Dermis microvascular lymphatic vessel endothelial cell (primary cell): ENCODE measurements at regions not wholly inside any gene's neighbourhood (a gene's known extent, or its start where the extent isn't known, plus 50 kb on each side); places are given as distances from the start of the nearest gene placed in this dataset.

Source experiments
- DNase-seq, 2 donors: peaks; one replicate each; pipeline versions ENCODE4 v3.0.0 to v3.0.0-alpha.2; 2010; ENCODE audit warnings: low read depth in 2 of 2

- no peak for DNase-seq
These were observed 458.9 kb downstream of the CNTN6 start for GRCh38 chr3:1551741-1552140.

GRCh38 chr3:1552831-1553230, 460.0 kb downstream of the CNTN6 start:
- no peak for DNase-seq

- DNase-seq, result no peak
These were observed 468.6 kb downstream of the CNTN6 start for GRCh38 chr3:1561427-1561826.

GRCh38 chr3:1571736-1572135, 478.9 kb downstream of the CNTN6 start:
- no peak for DNase-seq

- DNase-seq, result no peak
These were observed 483.2 kb downstream of the CNTN6 start for GRCh38 chr3:1576047-1576446.

GRCh38 chr3:1578124-1578806, 485.4 kb downstream of the CNTN6 start:
- no peak for DNase-seq

- DNase-seq, result no peak
These were observed 490.2 kb downstream of the CNTN6 start for GRCh38 chr3:1583044-1583443.

GRCh38 chr3:1587426-1587825, 494.6 kb downstream of the CNTN6 start:
- DNase-seq, result no peak

- no peak for DNase-seq
These were observed 498.7 kb downstream of the CNTN6 start for GRCh38 chr3:1591327-1592028.

- no peak for DNase-seq
These were observed 502.1 kb downstream of the CNTN6 start for GRCh38 chr3:1594940-1595339.

- no peak for DNase-seq
These were observed 498.5 kb upstream of the CNTN4 start for GRCh38 chr3:1600206-1600605.

GRCh38 chr3:1600700-1601418, 497.8 kb upstream of the CNTN4 start:
- no peak for DNase-seq

- no peak for DNase-seq
These were observed 489.2 kb upstream of the CNTN4 start for GRCh38 chr3:1609416-1609815.

- DNase-seq, result no peak
These were observed 486.8 kb upstream of the CNTN4 start for GRCh38 chr3:1611824-1612223.

GRCh38 chr3:1613962-1614361, 484.7 kb upstream of the CNTN4 start:
- DNase-seq, result no peak

- DNase-seq, result no peak
These were observed 481.9 kb upstream of the CNTN4 start for GRCh38 chr3:1616744-1617143.

GRCh38 chr3:1623896-1624295, 474.8 kb upstream of the CNTN4 start:
- DNase-seq, result no peak

GRCh38 chr3:1632128-1632527, 466.5 kb upstream of the CNTN4 start:
- DNase-seq, result no peak

- no peak for DNase-seq
These were observed 436.8 kb upstream of the CNTN4 start for GRCh38 chr3:1661839-1662238.

GRCh38 chr3:1664266-1664665, 434.4 kb upstream of the CNTN4 start:
- no peak for DNase-seq

GRCh38 chr3:1666865-1667264, 431.8 kb upstream of the CNTN4 start:
- no peak for DNase-seq

- DNase-seq, result no peak
These were observed 421.0 kb upstream of the CNTN4 start for GRCh38 chr3:1677576-1678156.
